ENCODE measurements at regions not wholly inside any gene's neighbourhood (a gene's known extent, or its start where the extent isn't known, plus 50 kb on each side); places are given as distances from the start of the nearest gene placed in this dataset.

DNA sequence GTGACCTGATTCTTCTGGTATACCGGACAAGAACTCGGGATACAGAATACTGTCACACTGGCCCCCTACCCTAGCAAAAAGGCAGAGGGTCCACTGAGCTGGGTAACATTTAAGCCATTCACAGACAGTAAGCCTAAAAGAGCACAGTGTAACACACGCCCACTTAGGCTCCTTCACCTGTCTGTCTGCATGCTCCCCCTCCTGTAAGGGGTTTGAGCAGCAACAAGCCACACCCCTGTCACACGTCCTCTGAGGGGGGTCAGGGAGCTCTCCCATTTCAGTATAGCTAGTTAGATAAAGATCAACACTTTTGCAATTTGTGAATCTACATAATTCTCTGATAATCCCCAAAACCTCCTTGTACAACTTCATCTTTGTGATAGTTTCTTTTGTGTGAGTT lies 586.3 kb upstream of the LMCD1 start:
- no peak for DNase-seq

- peak; percentile 22 for DNase-seq
Measured at GRCh38 chr3:7917443-7918151, 584.0 kb upstream of the LMCD1 start.

DNA sequence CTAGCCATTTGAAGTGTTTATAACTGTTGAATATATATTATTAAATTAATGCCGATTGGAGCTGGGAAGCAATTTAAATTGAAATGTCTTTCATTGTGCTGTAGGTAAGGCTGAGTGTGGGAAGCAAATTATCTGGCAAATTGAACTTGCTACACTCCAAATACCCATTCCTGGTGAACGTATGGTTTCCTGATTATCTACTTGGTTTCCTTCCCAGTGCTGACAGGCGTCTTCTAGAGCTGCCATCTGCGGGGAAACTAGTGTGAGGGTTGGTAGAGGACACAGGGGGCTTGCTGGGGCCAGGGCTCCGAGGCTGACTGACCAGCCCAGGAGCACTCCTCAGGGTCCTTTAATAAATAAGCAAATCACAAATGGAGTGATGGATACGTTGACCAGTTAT lies 581.4 kb upstream of the LMCD1 start:
- no peak for DNase-seq

DNA sequence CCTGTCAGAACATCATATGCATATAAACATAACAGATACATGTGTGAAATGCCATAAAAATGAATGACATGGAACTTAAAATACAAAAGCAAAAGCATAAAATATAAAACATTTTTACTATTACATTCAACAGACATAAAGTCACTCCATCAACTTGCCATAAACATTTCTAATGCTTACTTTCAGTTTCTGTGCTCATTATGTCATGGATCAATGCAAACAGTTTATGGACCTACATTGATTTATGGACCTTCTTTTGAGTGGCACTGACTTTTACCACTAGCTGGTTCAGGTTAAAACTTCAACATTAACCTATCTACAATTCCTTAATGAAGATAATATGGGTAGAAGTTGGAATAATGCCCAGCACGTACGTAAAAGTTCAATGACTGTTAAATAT lies 577.4 kb upstream of the LMCD1 start:
- no peak for DNase-seq

GRCh38 chr3:7927015-7927414 lies 574.6 kb upstream of the LMCD1 start:
- DNase-seq = no peak

GRCh38 chr3:7927864-7928263 lies 573.8 kb upstream of the LMCD1 start:
- DNase-seq = no peak

GRCh38 chr3:7929319-7929889 lies 572.2 kb upstream of the LMCD1 start:
- no peak for DNase-seq

DNA sequence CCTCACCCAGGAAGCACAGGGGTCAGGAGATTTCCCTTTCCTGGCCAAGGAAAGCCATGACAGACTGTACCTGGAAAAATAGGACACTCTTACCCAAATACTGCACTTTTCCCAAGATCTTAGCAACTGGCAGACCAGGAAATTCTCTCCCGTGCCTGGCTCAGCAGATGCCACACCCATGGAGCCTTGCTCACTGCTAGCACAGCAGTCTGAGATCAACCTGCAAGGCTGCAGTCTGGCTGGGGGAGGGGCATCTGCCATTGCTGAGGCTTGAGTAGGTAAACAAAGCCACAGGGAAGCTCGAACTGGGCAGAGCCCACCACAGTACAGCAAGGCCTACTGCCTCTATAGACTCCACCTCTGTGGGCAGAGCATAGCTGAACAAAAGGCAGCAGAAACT lies 567.3 kb upstream of the LMCD1 start:
- no peak for DNase-seq

GRCh38 chr3:7947930-7948329 lies 553.7 kb upstream of the LMCD1 start:
- no peak for DNase-seq

DNA sequence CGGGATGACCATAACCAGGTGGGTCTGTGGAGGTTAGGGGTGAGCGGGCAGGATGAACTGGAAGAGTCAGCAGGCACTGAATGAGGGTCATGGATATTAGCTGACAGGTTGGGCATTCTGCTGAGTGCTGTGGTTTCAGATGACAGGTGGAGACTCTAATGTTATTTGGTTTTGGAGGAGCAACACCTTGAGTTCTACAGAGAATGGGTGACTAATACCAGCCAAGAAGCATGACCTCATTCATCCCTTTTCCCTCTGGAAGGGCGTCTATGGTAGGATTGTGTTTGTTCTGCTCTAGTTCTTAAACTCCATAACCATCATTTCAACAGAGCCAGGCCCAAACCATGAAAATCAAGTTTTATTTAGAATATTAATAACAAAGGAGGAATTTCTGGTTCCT lies 550.7 kb upstream of the LMCD1 start:
- no peak for DNase-seq

DNA sequence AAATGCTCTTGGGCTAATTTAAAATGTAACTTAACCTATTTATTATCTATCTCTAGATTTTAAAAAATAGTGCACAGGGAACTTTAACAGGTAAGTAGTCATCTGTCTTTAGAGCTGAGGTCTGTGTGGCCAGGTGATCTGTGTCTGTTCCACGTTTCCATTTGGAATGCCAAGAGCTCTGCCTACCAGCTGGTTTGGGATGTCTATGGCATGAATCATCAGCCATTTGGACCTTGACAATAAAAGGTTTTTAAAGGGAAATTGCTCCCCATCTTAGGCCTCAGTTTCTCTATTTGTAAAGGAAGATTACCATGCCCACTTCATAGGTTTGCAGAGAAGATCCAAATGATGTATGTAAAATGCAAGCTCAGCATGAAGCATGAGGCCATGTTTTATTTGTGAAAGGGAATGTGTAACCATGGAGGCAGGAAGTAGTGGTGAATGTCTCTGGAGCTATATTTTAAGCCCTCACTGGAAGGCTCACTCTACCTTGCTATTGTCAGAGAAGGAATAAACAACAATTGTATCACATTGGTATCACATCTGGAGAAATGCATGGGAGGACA lies 548.1 kb upstream of the LMCD1 start:
- DNase-seq = no peak

DNA sequence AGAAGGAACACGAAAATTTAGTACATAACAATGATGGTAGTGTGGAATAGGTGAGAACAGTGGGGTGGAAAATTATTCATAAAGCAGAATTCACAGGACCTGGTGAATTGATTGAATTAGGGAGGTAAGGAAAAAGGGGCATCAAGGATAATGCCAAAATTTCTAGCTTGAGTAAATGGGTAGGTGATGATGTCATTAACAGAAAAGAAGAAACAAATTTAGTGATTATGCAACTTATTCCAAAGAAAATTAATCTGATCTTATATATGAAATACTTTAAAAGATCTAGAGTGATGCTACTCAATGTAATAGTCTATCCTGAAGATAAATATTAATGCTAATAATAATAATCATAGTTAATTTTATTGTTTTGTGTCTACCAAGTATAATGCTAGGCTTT lies 544.6 kb upstream of the LMCD1 start:
- DNase-seq = no peak

- no peak for DNase-seq
Measured at GRCh38 chr3:7959094-7959493, 542.5 kb upstream of the LMCD1 start.

DNA sequence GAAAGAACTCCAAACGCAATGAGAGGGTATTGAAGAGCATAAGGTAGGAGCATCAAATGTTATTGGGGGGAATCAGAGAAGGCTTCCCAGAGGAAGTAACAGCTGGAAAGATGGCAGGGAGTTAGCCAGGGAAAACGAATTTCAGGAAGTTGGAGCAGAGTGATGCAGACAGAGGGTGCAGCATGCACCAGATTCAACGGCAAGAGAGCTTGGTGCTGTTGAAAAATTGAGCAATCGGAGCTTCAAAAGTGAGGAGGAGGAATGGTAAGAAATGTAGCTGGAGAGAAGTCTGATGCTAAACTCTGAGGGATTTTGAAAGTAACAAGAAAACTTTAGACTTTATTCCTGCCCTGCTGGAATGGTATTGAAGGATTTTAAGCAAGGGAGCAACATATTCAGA lies 541.0 kb upstream of the LMCD1 start:
- DNase-seq = no peak

DNA sequence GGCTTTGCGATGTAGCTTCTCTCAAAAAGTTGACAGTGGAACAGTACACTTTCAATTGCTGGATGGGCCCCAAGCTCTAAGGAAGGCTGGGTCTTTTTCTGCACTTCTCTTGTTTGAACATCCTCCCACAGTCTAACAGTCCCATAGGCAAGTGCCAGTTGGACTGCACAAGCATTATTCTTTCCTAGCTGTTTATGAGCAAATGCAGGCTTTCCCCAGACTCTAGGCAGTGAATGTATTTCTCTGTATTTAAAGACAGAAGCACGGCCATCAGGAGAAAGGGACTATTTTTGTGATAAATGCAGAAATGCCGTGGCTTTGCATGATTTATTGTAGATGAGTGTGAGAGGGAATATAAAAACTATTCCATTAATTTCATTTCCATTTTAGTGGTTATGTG lies 539.3 kb upstream of the LMCD1 start:
- no peak for DNase-seq

GRCh38 chr3:7964899-7965298 lies 536.7 kb upstream of the LMCD1 start:
- no peak for DNase-seq

- DNase-seq = no peak
Measured at GRCh38 chr3:7973006-7973405, 528.6 kb upstream of the LMCD1 start.

GRCh38 chr3:7977245-7978086 lies 524.2 kb upstream of the LMCD1 start:
- DNase-seq = no peak

DNA sequence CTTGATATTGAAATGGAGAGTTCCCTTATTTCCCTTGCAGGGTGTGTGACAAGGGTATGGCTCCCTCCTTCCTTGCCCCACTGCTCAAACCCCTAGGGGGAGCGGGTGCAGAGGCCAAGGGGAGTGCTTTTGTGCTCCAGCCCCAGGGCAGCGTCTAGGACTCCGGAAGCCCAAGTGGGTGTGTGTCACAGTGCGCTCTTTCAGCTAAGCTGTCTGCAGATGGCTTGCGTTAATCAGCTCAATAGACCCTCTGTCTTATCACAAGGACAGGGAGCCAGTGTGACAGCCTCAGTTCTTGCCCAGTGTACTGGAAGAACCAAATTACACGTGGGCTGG lies 523.6 kb upstream of the LMCD1 start:
- no peak for DNase-seq

- DNase-seq = no peak
Measured at GRCh38 chr3:7982126-7982525, 519.5 kb upstream of the LMCD1 start.

DNA sequence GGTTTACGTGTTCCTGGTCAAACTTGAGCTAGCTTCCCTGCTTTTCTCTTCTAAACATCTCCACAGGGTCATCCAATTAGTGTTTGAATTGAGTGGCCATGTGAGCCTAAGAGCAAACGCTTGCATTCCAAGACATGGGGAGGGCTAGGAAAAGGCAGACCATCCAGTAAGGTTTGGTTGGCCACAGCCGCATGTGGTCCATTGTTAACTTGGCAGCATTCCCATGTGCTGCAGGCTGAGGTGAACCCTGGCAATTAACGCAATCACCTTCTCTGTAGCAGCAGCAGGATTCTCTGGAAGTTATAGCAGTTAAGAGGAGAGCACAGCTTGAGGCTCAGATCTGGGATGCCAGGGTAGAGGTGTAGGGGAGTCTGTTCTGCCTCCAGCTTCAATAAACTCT lies 502.2 kb upstream of the LMCD1 start:
- DNase-seq = no peak

DNA sequence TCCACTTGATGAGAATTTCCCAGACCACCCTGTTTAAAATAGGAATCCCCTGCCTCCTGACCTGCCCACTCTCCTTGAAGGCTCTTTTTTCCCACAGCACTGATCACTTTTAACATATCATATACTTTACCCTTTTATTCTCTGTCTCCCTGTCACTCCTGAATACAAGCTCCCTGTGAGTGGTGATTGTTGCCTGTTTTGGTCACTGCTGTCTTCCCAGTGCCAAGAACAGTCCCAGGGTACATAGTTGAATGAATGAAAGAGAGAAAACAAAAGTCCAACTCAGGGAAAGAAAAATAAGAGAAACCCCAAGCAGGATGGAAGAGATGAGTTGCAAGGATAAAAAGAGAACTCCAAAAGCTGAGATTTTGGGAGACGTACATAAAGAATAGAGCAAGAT lies 500.3 kb upstream of the LMCD1 start:
- DNase-seq = no peak

GRCh38 chr3:8001712-8002111 lies 499.9 kb upstream of the LMCD1 start:
- DNase-seq = no peak

DNA sequence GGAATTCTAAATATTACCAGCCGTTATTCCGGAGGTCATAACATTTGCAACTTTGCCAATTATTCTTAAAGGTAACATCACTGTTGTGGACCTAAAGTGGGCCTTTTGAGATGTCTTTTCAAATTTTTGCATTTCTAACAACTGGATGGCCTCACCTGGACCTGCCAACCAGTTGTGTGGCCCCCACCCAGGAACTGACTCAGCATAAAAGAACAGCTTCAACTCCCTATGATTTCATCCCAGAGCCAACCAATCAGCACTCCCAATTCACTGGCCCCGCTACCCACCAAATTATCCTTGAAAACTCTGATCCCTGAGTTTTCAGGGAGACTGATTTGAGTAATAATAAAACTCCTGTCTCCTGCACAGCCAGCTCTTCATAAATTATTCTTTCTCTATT lies 489.7 kb upstream of the LMCD1 start:
- DNase-seq = no peak

All from activated naive CD4-positive, alpha-beta T cell treated with anti-CD3 and anti-CD28 coated beads, Interleukin-2, amount 50 U/mL, for 16 hours (primary cell).